HL-60 (cell line): ENCODE measurements at regions not wholly inside any gene's neighbourhood (a gene's known extent, or its start where the extent isn't known, plus 50 kb on each side); places are given as distances from the start of the nearest gene placed in this dataset.

Experiments
- DNase-seq, 2 experiments: peaks; one replicate each; pipeline ENCODE4 v3.0.0-alpha.2; 2010 to 2020; ENCODE audit warnings: low read depth in 1 of 2, low spot score in 1 of 2
- H3K27ac ChIP-seq: fragments of 250-450 bp; sonication (Bioruptor Pico); replicated peaks from 2 replicates; pipeline ENCODE4 v1.5.1; 2020; ENCODE audit warnings: mild to moderate bottlenecking, moderate library complexity
- H3K27me3 ChIP-seq: fragments of 250-450 bp; sonication (Bioruptor Pico); 2 replicates; pipeline ENCODE4 v1.5.1; 2021; ENCODE audit warnings: mild to moderate bottlenecking, moderate library complexity; ENCODE audit not compliant: insufficient read depth, poor library complexity, severe bottlenecking
- H3K4me3 ChIP-seq: replicated peaks from 2 replicates; pipeline ENCODE4 v1.5.1; 2011; ENCODE audit warnings: mild to moderate bottlenecking, control low read depth, low read length; ENCODE audit not compliant: insufficient read depth
- CTCF ChIP-seq: IDR thresholded peaks from one replicate; pipeline ENCODE4 v1.5.1; 2011; ENCODE audit warnings: low read length, control low read depth, inconsistent platforms; ENCODE audit not compliant: insufficient read depth
- GABPA ChIP-seq: IDR thresholded peaks from 2 replicates; pipeline ENCODE4 v1.6.1; 2012; ENCODE audit warnings: low read depth
- POLR2AphosphoS5 ChIP-seq: IDR thresholded peaks from 2 replicates; pipeline ENCODE4 v1.6.1; 2012; ENCODE audit warnings: low read depth
- REST ChIP-seq: IDR thresholded peaks from 2 replicates; pipeline ENCODE4 v1.6.1; 2012; ENCODE audit warnings: low read depth; ENCODE audit not compliant: insufficient replicate concordance
- SPI1 ChIP-seq: IDR thresholded peaks from 2 replicates; pipeline ENCODE4 v1.6.1; 2012; ENCODE audit warnings: low read depth, mild to moderate bottlenecking, borderline replicate concordance

GRCh38 chr14:55518391-55518790 is 61.6 kb upstream of the KTN1 start:
- TF ChIP-seq SPI1 (peak; percentile 52; the same call in 1 of the 2 replicates), REST (no peak)
- DNase-seq: peak in 1 of 2 experiments; percentile 34
- Histone ChIP-seq H3K27me3 (no peaks in the 10 kb centered on the region), H3K4me3 (no peak overlapping the region), H3K27ac (no peak overlapping the region)

- no peak overlapping the region for H3K27ac ChIP-seq
- H3K27me3 ChIP-seq: no peaks in the 10 kb centered on the region
- TF ChIP-seq POLR2AphosphoS5 (no peak), SPI1 (no peak), CTCF (no peak)
- no peak for DNase-seq
- H3K4me3 ChIP-seq: no peak overlapping the region
Measured at GRCh38 chr14:55519473-55520080, 60.4 kb upstream of the KTN1 start.

GRCh38 chr14:55523321-55523720 is 56.7 kb upstream of the KTN1 start:
- no peak for DNase-seq
- no peak overlapping the region for H3K27ac ChIP-seq
- H3K27me3 ChIP-seq: no peaks in the 10 kb centered on the region
- no peak overlapping the region for H3K4me3 ChIP-seq
- TF ChIP-seq GABPA: no peak
- no peak for TF ChIP-seq REST
- no peak for TF ChIP-seq CTCF
